HepG2 (cell line): ENCODE measurements at regions not wholly inside any gene's neighbourhood (a gene's known extent, or its start where the extent isn't known, plus 50 kb on each side); places are given as distances from the start of the nearest gene placed in this dataset.

Experiments used
- FOXK1 ChIP-seq: sonication (generic); formaldehyde crosslinking; IDR thresholded peaks from 2 replicates; pipeline ENCODE4 v1.4.0; 2020; ENCODE audit warnings: low read depth, missing genetic modification reagents, borderline replicate concordance
- HOXA7 ChIP-seq: sonication (generic); formaldehyde crosslinking; IDR thresholded peaks from 2 replicates; pipeline ENCODE4 v1.8.1; 2022; ENCODE audit warnings: mild to moderate bottlenecking, missing genetic modification reagents, moderate library complexity
- MEIS2 ChIP-seq: sonication (generic); formaldehyde crosslinking; IDR thresholded peaks from 2 replicates; pipeline ENCODE4 v1.9.0; 2021; ENCODE audit warnings: mild to moderate bottlenecking, missing genetic modification reagents
- NR2C2 ChIP-seq: sonication (generic); formaldehyde crosslinking; IDR thresholded peaks from 2 replicates; pipeline ENCODE4 v1.4.0; 2020; ENCODE audit warnings: missing genetic modification reagents, mild to moderate bottlenecking, moderate library complexity, borderline replicate concordance
- POLR2AphosphoS2 ChIP-seq: IDR thresholded peaks from 2 replicates; pipeline ENCODE4 v1.6.1; 2011; ENCODE audit warnings: low read depth, low read length, improper control_type of control experiment
- SP1 ChIP-seq, 2 experiments: fragments of 450-650 bp in 1 of 2; sonication (generic) in 1 of 2; formaldehyde crosslinking in 1 of 2; IDR thresholded peaks; 2 replicates each; pipeline versions ENCODE4 v1.4.0 to v1.6.1; 2016 to 2020; ENCODE audit warnings: missing genetic modification reagents in 1 of 2
- SRF ChIP-seq: IDR thresholded peaks from 2 replicates; pipeline ENCODE4 v1.6.1; 2011; ENCODE audit warnings: mild to moderate bottlenecking, low read depth, low read length, moderate library complexity
- ZNF180 ChIP-seq: sonication (generic); formaldehyde crosslinking; IDR thresholded peaks from 2 replicates; pipeline ENCODE4 v1.4.0; 2020; ENCODE audit warnings: low read depth, missing genetic modification reagents, borderline replicate concordance
- ZNF274 ChIP-seq: sonication (generic); formaldehyde crosslinking; IDR thresholded peaks from 2 replicates; pipeline ENCODE4 v1.5.1; 2020; ENCODE audit warnings: mild to moderate bottlenecking, missing genetic modification reagents
- ZNF766 ChIP-seq: sonication (generic); formaldehyde crosslinking; IDR thresholded peaks from 2 replicates; pipeline ENCODE4 v1.5.0; 2020; ENCODE audit warnings: missing genetic modification reagents, borderline replicate concordance
- ZNF772 ChIP-seq: sonication (generic); formaldehyde crosslinking; IDR thresholded peaks from 2 replicates; pipeline ENCODE4 v1.5.0; 2020; ENCODE audit warnings: mild to moderate bottlenecking, missing genetic modification reagents
- ZNF782 ChIP-seq: sonication (generic); formaldehyde crosslinking; IDR thresholded peaks from 2 replicates; pipeline ENCODE4 v1.4.0; 2020; ENCODE audit warnings: missing genetic modification reagents, mild to moderate bottlenecking, borderline replicate concordance
- TF ChIP-seq, protein P1 (sequence below): sonication (generic); formaldehyde crosslinking; IDR thresholded peaks from 2 replicates; pipeline ENCODE4 v1.8.0; 2022; ENCODE audit warnings: missing genetic modification reagents, mild to moderate bottlenecking, inconsistent platforms, borderline replicate concordance
- TF ChIP-seq, protein P2 (sequence below): sonication (generic); formaldehyde crosslinking; IDR thresholded peaks from 2 replicates; pipeline ENCODE4 v1.5.0; 2020; ENCODE audit warnings: mild to moderate bottlenecking, missing genetic modification reagents, moderate library complexity

DNA sequence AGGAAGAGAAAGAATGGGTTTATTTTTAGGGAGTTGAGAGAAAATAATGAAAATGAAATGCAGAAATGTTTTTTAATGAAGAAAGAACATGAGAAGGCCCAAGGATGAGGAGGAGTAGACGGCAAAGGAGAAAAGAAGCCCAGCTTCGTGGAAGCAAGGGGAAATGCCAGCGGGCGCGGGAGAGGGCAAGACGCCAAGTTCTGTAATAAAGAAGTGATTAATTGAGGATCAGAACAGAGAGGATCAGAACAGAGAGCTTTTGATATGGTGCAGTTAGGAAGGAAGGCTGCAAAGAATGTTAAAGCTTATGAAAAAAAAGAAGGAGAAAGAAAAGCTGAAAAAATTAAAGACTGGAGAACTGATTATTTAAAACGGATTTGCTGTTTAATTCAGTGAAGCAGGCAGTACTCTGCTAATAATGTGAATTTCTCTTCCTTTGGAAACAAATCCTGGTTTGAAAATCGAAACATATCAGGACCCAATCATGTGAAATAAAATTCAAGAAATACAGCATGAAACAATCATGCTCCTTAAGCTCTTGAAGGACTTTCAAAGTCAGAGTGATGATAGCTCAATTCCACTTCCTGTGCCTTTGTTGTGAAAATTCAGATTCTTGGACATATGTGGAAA lies 99.3 kb upstream of the SOX1 start:
- no peak for TF ChIP-seq ZNF274
- TF ChIP-seq, protein P1, sequence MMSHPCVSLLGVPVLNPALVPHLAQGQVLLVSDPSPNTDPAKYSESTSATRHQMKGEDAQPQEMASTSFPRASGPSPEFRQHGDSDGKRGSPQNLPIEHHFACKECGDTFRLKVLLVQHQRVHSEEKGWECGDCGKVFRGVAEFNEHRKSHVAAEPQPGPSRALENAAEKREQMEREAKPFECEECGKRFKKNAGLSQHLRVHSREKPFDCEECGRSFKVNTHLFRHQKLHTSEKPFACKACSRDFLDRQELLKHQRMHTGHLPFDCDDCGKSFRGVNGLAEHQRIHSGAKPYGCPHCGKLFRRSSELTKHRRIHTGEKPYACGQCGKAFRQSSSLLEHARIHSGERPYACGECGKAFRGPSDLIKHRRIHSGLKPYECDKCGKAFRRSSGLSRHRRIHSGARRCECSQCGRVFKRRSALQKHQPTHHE, result no peak
- no peak for TF ChIP-seq FOXK1 (CRISPR knock-in tag)
- no peak for TF ChIP-seq ZNF772 (CRISPR knock-in tag)
- TF ChIP-seq, protein P2, sequence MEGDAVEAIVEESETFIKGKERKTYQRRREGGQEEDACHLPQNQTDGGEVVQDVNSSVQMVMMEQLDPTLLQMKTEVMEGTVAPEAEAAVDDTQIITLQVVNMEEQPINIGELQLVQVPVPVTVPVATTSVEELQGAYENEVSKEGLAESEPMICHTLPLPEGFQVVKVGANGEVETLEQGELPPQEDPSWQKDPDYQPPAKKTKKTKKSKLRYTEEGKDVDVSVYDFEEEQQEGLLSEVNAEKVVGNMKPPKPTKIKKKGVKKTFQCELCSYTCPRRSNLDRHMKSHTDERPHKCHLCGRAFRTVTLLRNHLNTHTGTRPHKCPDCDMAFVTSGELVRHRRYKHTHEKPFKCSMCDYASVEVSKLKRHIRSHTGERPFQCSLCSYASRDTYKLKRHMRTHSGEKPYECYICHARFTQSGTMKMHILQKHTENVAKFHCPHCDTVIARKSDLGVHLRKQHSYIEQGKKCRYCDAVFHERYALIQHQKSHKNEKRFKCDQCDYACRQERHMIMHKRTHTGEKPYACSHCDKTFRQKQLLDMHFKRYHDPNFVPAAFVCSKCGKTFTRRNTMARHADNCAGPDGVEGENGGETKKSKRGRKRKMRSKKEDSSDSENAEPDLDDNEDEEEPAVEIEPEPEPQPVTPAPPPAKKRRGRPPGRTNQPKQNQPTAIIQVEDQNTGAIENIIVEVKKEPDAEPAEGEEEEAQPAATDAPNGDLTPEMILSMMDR (CRISPR knock-in tag), result no peak
- no peak for TF ChIP-seq HOXA7
- TF ChIP-seq ZNF180, result no peak
- TF ChIP-seq ZNF782 (CRISPR knock-in tag), result no peak
- no peak for TF ChIP-seq MEIS2 (CRISPR knock-in tag)
- TF ChIP-seq POLR2AphosphoS2, result no peak
- TF ChIP-seq SP1 (IDR thresholded peaks at IDR 0.05), result no peak
- no peak for TF ChIP-seq SP1 (CRISPR knock-in tag; IDR thresholded peaks at IDR 0.05)
- no peak for TF ChIP-seq ZNF766 (CRISPR knock-in tag)
- no peak for TF ChIP-seq NR2C2 (CRISPR knock-in tag)
- TF ChIP-seq SRF, result no peak
